ENCODE measurements at regions not wholly inside any gene's neighbourhood (a gene's known extent, or its start where the extent isn't known, plus 50 kb on each side); places are given as distances from the start of the nearest gene placed in this dataset.

DNA sequence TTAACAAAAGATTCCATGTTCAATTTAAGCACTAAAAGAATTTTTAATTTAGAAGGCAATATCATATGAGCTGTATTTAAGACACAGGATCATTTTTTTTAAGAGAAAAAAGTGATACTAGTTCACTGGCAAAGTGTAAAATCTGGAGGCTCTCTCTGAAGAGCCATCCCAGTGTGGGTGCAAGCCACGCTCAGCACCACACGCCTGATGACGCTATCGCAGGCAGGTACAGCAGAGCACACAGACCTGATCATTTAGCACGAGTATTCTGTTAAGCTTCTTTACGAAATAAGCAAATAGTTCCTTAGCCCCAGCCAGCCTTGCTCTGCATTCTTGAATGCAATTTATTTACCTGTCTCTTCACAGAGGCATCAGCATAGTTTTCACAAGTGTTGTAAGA, 198.6 kb downstream of the SIPA1L2 start:
- TF ChIP-seq, protein P1, sequence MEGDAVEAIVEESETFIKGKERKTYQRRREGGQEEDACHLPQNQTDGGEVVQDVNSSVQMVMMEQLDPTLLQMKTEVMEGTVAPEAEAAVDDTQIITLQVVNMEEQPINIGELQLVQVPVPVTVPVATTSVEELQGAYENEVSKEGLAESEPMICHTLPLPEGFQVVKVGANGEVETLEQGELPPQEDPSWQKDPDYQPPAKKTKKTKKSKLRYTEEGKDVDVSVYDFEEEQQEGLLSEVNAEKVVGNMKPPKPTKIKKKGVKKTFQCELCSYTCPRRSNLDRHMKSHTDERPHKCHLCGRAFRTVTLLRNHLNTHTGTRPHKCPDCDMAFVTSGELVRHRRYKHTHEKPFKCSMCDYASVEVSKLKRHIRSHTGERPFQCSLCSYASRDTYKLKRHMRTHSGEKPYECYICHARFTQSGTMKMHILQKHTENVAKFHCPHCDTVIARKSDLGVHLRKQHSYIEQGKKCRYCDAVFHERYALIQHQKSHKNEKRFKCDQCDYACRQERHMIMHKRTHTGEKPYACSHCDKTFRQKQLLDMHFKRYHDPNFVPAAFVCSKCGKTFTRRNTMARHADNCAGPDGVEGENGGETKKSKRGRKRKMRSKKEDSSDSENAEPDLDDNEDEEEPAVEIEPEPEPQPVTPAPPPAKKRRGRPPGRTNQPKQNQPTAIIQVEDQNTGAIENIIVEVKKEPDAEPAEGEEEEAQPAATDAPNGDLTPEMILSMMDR (IDR thresholded peaks at IDR 0.05): no peak
- TF ChIP-seq, protein P2, sequence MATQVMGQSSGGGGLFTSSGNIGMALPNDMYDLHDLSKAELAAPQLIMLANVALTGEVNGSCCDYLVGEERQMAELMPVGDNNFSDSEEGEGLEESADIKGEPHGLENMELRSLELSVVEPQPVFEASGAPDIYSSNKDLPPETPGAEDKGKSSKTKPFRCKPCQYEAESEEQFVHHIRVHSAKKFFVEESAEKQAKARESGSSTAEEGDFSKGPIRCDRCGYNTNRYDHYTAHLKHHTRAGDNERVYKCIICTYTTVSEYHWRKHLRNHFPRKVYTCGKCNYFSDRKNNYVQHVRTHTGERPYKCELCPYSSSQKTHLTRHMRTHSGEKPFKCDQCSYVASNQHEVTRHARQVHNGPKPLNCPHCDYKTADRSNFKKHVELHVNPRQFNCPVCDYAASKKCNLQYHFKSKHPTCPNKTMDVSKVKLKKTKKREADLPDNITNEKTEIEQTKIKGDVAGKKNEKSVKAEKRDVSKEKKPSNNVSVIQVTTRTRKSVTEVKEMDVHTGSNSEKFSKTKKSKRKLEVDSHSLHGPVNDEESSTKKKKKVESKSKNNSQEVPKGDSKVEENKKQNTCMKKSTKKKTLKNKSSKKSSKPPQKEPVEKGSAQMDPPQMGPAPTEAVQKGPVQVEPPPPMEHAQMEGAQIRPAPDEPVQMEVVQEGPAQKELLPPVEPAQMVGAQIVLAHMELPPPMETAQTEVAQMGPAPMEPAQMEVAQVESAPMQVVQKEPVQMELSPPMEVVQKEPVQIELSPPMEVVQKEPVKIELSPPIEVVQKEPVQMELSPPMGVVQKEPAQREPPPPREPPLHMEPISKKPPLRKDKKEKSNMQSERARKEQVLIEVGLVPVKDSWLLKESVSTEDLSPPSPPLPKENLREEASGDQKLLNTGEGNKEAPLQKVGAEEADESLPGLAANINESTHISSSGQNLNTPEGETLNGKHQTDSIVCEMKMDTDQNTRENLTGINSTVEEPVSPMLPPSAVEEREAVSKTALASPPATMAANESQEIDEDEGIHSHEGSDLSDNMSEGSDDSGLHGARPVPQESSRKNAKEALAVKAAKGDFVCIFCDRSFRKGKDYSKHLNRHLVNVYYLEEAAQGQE (IDR thresholded peaks at IDR 0.05; ENCODE audit: insufficient read depth in 1 of 2, low read depth in 2 of 2, low read length in 1 of 2): no peak
- TF ChIP-seq POLR2AphosphoS5 (IDR thresholded peaks at IDR 0.05; ENCODE audit: low read depth, low read length): no peak
- no peak for TF ChIP-seq SIN3A (IDR thresholded peaks at IDR 0.05; ENCODE audit: borderline replicate concordance, insufficient read depth, low read depth, low read length)
